GM12873 (cell line): ENCODE measurements at regions not wholly inside any gene's neighbourhood (a gene's known extent, or its start where the extent isn't known, plus 50 kb on each side); places are given as distances from the start of the nearest gene placed in this dataset.

ENCODE experiments used
- CTCF ChIP-seq: IDR thresholded peaks from 2 replicates; pipeline ENCODE4 v1.5.1; 2012; ENCODE audit warnings: low read depth, mild to moderate bottlenecking, moderate library complexity, low read length, control low read depth; ENCODE audit not compliant: insufficient read depth; ENCODE audit errors: missing control alignments

GRCh38 chr21:35366394-35367080 lies 317.4 kb upstream of the RUNX1 start:
- TF ChIP-seq CTCF: no peak

GRCh38 chr21:35363458-35363857 lies 314.4 kb upstream of the RUNX1 start:
- TF ChIP-seq CTCF: no peak

- no peak for TF ChIP-seq CTCF
These were observed 312.9 kb upstream of the RUNX1 start for GRCh38 chr21:35361988-35362387.

GRCh38 chr21:35360870-35361570 lies 311.9 kb upstream of the RUNX1 start:
- TF ChIP-seq CTCF: no peak

GRCh38 chr21:35359076-35359475 lies 310.0 kb upstream of the RUNX1 start:
- TF ChIP-seq CTCF: no peak

GRCh38 chr21:35358008-35358407 lies 308.9 kb upstream of the RUNX1 start:
- no peak for TF ChIP-seq CTCF

GRCh38 chr21:35357041-35357780 lies 308.1 kb upstream of the RUNX1 start:
- no peak for TF ChIP-seq CTCF
